Endothelial cell of umbilical vein (primary cell): ENCODE measurements at regions not wholly inside any gene's neighbourhood (a gene's known extent, or its start where the extent isn't known, plus 50 kb on each side); places are given as distances from the start of the nearest gene placed in this dataset.

Experiments
- BruUV-seq: library from RNA; stranded (reverse); fragments of 400-500 nt; replicated peaks from 2 replicates; lab custom pipeline; 2021; lab: Mats Ljungman, UMichigan
- CTCF ChIA-PET: fragments of 300-600, 350-600 bp; sonication (Branson Sonifier 250); formaldehyde crosslinking; loops from one replicate; lab custom pipeline; 2021; ENCODE audit warnings: antibody characterized with exemption, inconsistent platforms; lab: Charles Lee
- POLR2A ChIA-PET: fragments of 300-600, 350-600 bp; sonication (Branson Sonifier 250); formaldehyde crosslinking; loops from one replicate; lab custom pipeline; 2021; ENCODE audit warnings: antibody characterized with exemption, inconsistent platforms; lab: Charles Lee
- DNase-seq: peaks from one replicate; pipeline ENCODE4 v3.0.0-alpha.2; 2011; ENCODE audit warnings: low read depth, low spot score
- FAIRE-seq: peaks from 2 replicates; lab custom pipeline; 2011; peaks lifted over from hg19 to GRCh38; lab: Jason Lieb, UNC
- H2AFZ ChIP-seq: 2 replicates; pipeline ENCODE4 v1.6.0; 2012; ENCODE audit warnings: low read depth, low read length, control low read depth, inconsistent platforms
- H3K27ac ChIP-seq: 2 replicates; pipeline ENCODE4 v1.5.1; 2011; ENCODE audit warnings: low read depth, mild to moderate bottlenecking, control low read depth, low read length, moderate library complexity; ENCODE audit not compliant: insufficient read depth
- H3K27me3 ChIP-seq, 2 experiments: 2 replicates each; pipeline versions ENCODE4 v1.6.0 to v1.6.1; 2011; ENCODE audit warnings: low read length in 2 of 2, mixed read lengths in 1 of 2; ENCODE audit not compliant: control insufficient read depth in 2 of 2, insufficient read depth in 2 of 2
- H3K36me3 ChIP-seq, 2 experiments: 2 replicates in 1 of 2; 3 replicates in 1 of 2; pipeline ENCODE4 v1.5.1; 2011; ENCODE audit warnings: low read length in 2 of 2, mild to moderate bottlenecking in 1 of 2, moderate library complexity in 1 of 2; ENCODE audit not compliant: control insufficient read depth in 2 of 2, insufficient read depth in 2 of 2; ENCODE audit errors: extremely low read depth in 1 of 2
- H3K4me1 ChIP-seq: 3 replicates; pipeline ENCODE4 v1.5.1; 2011; ENCODE audit warnings: mild to moderate bottlenecking, low read length; ENCODE audit not compliant: control insufficient read depth, insufficient read depth; ENCODE audit errors: extremely low read depth
- H3K4me2 ChIP-seq: 2 replicates; pipeline ENCODE4 v1.6.1; 2011; ENCODE audit warnings: low read length, control low read depth, mixed read lengths; ENCODE audit not compliant: insufficient read depth
- H3K4me3 ChIP-seq, 3 experiments: fragments of 200-600 bp in 1 of 3; sonication (generic), shearing (Covaris generic) in 1 of 3; replicated peaks in 1 of 3; 2 replicates each; pipeline ENCODE4 v1.5.1; 2011 to 2016; ENCODE audit warnings: control low read depth in 3 of 3, low read length in 3 of 3, mild to moderate bottlenecking in 2 of 3, inconsistent platforms in 1 of 3, low read depth in 1 of 3, moderate library complexity in 1 of 3; ENCODE audit not compliant: insufficient read depth in 1 of 3
- H3K79me2 ChIP-seq: 2 replicates; pipeline ENCODE4 v1.6.0; 2012; ENCODE audit warnings: low read length, inconsistent platforms; ENCODE audit not compliant: control insufficient read depth, insufficient read depth
- H3K9ac ChIP-seq: replicated peaks from 2 replicates; pipeline ENCODE3; 2011; ENCODE audit warnings: low read length, control low read depth; ENCODE audit not compliant: insufficient read depth; ENCODE audit errors: extremely low read depth
- H3K9me1 ChIP-seq: replicated peaks from 3 replicates; pipeline ENCODE4 v1.6.0; 2011; ENCODE audit warnings: mild to moderate bottlenecking, low read length; ENCODE audit not compliant: control insufficient read depth, insufficient read depth; ENCODE audit errors: extremely low read depth
- H3K9me3 ChIP-seq: replicated peaks from 2 replicates; pipeline ENCODE4 v1.5.1; 2012; ENCODE audit warnings: low read length, inconsistent platforms; ENCODE audit not compliant: control insufficient read depth, insufficient read depth
- H4K20me1 ChIP-seq: replicated peaks from 2 replicates; pipeline ENCODE3; 2011; ENCODE audit warnings: mild to moderate bottlenecking, low read length; ENCODE audit not compliant: control insufficient read depth, insufficient read depth; ENCODE audit errors: extremely low read depth
- EZH2 ChIP-seq: IDR thresholded peaks from 2 replicates; pipeline ENCODE4 v1.6.1; 2012; ENCODE audit warnings: borderline replicate concordance, low read depth, mild to moderate bottlenecking, moderate library complexity, low read length, inconsistent platforms; ENCODE audit not compliant: severe bottlenecking
- FOS ChIP-seq: IDR thresholded peaks from 2 replicates; pipeline ENCODE4 v1.6.1; 2011; ENCODE audit warnings: mild to moderate bottlenecking, low read length, moderate library complexity, borderline replicate concordance; ENCODE audit not compliant: insufficient read depth
- GATA2 ChIP-seq: IDR thresholded peaks from 2 replicates; pipeline ENCODE4 v1.7.0; 2011; ENCODE audit warnings: low read depth, mild to moderate bottlenecking, moderate library complexity, mixed read lengths, low read length; ENCODE audit not compliant: insufficient read length, insufficient read depth
- JUN ChIP-seq: IDR thresholded peaks from 2 replicates; pipeline ENCODE4 v1.6.1; 2011; ENCODE audit warnings: borderline replicate concordance, low read depth; ENCODE audit not compliant: insufficient read length, insufficient read depth
- MYC ChIP-seq: IDR thresholded peaks from one replicate; pipeline ENCODE4 v1.6.1; 2011; ENCODE audit warnings: mild to moderate bottlenecking, low read depth, low read length
- POLR2A ChIP-seq: IDR thresholded peaks from 2 replicates; pipeline ENCODE4 v1.6.1; 2012; ENCODE audit warnings: low read depth, mild to moderate bottlenecking, control low read depth, low read length
- POLR2AphosphoS5 ChIP-seq: IDR thresholded peaks from 2 replicates; pipeline ENCODE4 v1.6.1; 2012; ENCODE audit warnings: low read depth, mild to moderate bottlenecking, control low read depth, low read length, moderate library complexity; ENCODE audit not compliant: insufficient read depth
- dilution Hi-C: fragments of 300-500 bp; cut with MboI; formaldehyde crosslinking; loops from one replicate; pipeline ENCODE4 v1.15.0; 2019; ENCODE audit warnings: low sequenced_read_pairs; ENCODE audit not compliant: extremely low pct_ligation_motif_present
- intact Hi-C: fragments of 100-400 bp; cut with micrococcal nuclease; formaldehyde crosslinking; loops from one replicate; pipeline ENCODE4 v1.10.0; 2022
- TF ChIP-seq, protein P1 (sequence below), 2 donors: IDR thresholded peaks; 1 replicate in 1 of 2; 2 replicates in 1 of 2; pipeline ENCODE4 v1.5.1; 2011; ENCODE audit warnings: low read length in 2 of 2, mild to moderate bottlenecking in 2 of 2, moderate library complexity in 2 of 2, control low read depth in 1 of 2, inconsistent platforms in 1 of 2, low read depth in 1 of 2; ENCODE audit not compliant: insufficient read depth in 1 of 2; ENCODE audit errors: extremely low read depth in 1 of 2
- TF ChIP-seq, protein P2 (sequence below): IDR thresholded peaks from 2 replicates; pipeline ENCODE4 v1.6.1; 2011; ENCODE audit not compliant: insufficient read depth, insufficient read length

DNA sequence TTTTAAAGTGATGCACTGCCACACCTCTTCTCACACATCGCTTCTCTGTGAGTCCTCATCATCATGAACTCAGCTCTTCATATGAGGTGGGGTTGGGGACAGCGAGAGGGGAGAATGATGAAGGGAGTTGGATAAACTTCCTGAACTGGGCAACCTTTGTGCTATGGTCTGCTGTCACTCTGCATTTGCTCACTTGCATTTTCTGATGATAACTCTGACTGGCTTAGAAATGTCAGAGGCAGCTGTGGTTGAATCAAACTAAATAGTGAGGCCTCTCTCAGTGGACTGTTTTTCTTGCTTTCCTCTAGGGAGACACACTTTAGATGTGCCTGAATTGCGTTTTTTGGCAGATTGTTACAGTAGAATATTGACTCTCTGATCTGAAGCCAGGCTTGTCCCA is 55.2 kb upstream of the NFKBIA start:
- no peak overlapping the region for H3K4me2 ChIP-seq
- FAIRE-seq = no peak
- no peaks in the 10 kb centered on the region for H3K4me1 ChIP-seq
- H3K4me3 ChIP-seq = no peak overlapping the region
- peaks cover 0 to 2% of the 10 kb centered on the region in 2 experiments for H3K27me3 ChIP-seq
- no peaks in the 10 kb centered on the region for H3K9me3 ChIP-seq
- no peaks in the 10 kb centered on the region for H3K79me2 ChIP-seq
- no peaks in the 10 kb centered on the region for H3K36me3 ChIP-seq
- H4K20me1 ChIP-seq = no peaks in the 10 kb centered on the region
- dilution Hi-C loops = no loop called here
- POLR2A ChIA-PET = no interaction called here
- CTCF ChIA-PET = no interaction called here
- H2AFZ ChIP-seq = no peak overlapping the region
- H3K9me1 ChIP-seq = no peaks in the 10 kb centered on the region
- H3K27ac ChIP-seq = no peak overlapping the region
- no peak overlapping the region for H3K9ac ChIP-seq
- no peak for DNase-seq
- no TSS peak for BruUV-seq
- TF ChIP-seq, protein P1, sequence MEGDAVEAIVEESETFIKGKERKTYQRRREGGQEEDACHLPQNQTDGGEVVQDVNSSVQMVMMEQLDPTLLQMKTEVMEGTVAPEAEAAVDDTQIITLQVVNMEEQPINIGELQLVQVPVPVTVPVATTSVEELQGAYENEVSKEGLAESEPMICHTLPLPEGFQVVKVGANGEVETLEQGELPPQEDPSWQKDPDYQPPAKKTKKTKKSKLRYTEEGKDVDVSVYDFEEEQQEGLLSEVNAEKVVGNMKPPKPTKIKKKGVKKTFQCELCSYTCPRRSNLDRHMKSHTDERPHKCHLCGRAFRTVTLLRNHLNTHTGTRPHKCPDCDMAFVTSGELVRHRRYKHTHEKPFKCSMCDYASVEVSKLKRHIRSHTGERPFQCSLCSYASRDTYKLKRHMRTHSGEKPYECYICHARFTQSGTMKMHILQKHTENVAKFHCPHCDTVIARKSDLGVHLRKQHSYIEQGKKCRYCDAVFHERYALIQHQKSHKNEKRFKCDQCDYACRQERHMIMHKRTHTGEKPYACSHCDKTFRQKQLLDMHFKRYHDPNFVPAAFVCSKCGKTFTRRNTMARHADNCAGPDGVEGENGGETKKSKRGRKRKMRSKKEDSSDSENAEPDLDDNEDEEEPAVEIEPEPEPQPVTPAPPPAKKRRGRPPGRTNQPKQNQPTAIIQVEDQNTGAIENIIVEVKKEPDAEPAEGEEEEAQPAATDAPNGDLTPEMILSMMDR (IDR thresholded peaks at IDR 0.05; ENCODE audit: extremely low read depth in 1 of 2, insufficient read depth in 1 of 2, low read depth in 1 of 2, low read length in 2 of 2) = no peak
- TF ChIP-seq GATA2 (no peak), EZH2 (no peak), POLR2A (no peak), MYC (no peak), POLR2AphosphoS5 (no peak), FOS (no peak), JUN (no peak)
- TF ChIP-seq, protein P2, sequence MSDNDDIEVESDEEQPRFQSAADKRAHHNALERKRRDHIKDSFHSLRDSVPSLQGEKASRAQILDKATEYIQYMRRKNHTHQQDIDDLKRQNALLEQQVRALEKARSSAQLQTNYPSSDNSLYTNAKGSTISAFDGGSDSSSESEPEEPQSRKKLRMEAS = no peak
- intact Hi-C loops = no loop called here
